ENCODE measurements at regions not wholly inside any gene's neighbourhood (a gene's known extent, or its start where the extent isn't known, plus 50 kb on each side); places are given as distances from the start of the nearest gene placed in this dataset.

- TF ChIP-seq, protein P1, sequence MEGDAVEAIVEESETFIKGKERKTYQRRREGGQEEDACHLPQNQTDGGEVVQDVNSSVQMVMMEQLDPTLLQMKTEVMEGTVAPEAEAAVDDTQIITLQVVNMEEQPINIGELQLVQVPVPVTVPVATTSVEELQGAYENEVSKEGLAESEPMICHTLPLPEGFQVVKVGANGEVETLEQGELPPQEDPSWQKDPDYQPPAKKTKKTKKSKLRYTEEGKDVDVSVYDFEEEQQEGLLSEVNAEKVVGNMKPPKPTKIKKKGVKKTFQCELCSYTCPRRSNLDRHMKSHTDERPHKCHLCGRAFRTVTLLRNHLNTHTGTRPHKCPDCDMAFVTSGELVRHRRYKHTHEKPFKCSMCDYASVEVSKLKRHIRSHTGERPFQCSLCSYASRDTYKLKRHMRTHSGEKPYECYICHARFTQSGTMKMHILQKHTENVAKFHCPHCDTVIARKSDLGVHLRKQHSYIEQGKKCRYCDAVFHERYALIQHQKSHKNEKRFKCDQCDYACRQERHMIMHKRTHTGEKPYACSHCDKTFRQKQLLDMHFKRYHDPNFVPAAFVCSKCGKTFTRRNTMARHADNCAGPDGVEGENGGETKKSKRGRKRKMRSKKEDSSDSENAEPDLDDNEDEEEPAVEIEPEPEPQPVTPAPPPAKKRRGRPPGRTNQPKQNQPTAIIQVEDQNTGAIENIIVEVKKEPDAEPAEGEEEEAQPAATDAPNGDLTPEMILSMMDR (IDR thresholded peaks at IDR 0.05 in 8 of 11, conservative IDR thresholded peaks at IDR 0.05 in 3 of 11), result no peak
- no peak for TF ChIP-seq POLR2A (IDR thresholded peaks at IDR 0.05)
Observed at GRCh38 chr7:41311301-41311700, 391.6 kb downstream of the INHBA start.
